ENCODE measurements at regions not wholly inside any gene's neighbourhood (a gene's known extent, or its start where the extent isn't known, plus 50 kb on each side); places are given as distances from the start of the nearest gene placed in this dataset.

- Histone ChIP-seq H3K27me3 (no peaks in the 10 kb centered on the region), H3K4me3 (no peak overlapping the region), H3K9me3 (peaks cover 0 to 3% (median 0%) of the 10 kb centered on the region in 11 donors), H3K4me1 (no peaks in the 10 kb centered on the region), H3K36me3 (no peaks in the 10 kb centered on the region), H3K27ac (no peak overlapping the region)
- ATAC-seq (no peak), DNase-seq (no peak)
- WGBS, 2 donors: 60 to 64% methylated on average over 8 of the region's 8 CpGs
- intact Hi-C loops (cut with DNase I): no loop called here
- no peak for TF ChIP-seq CTCF (IDR thresholded peaks at IDR 0.05)
These were observed 945.9 kb downstream of the GRID1 start for GRCh38 chr10:85420501-85421191.

GRCh38 chr10:85421421-85421820 lies 945.2 kb downstream of the GRID1 start:
- no peaks in the 10 kb centered on the region for H3K36me3 ChIP-seq
- TF ChIP-seq CTCF (IDR thresholded peaks at IDR 0.05): no peak
- intact Hi-C loops (cut with DNase I): no loop called here
- WGBS, 2 donors: 83 to 94% methylated on average over 9 of the region's 9 CpGs
- H3K9me3 ChIP-seq: peaks cover 0 to under 1% (median 0%) of the 10 kb centered on the region in 11 donors
- ATAC-seq (no peak), DNase-seq (no peak)
- H3K4me1 ChIP-seq: no peaks in the 10 kb centered on the region
- H3K27me3 ChIP-seq: no peaks in the 10 kb centered on the region
- no peak overlapping the region for H3K4me3 ChIP-seq
- no peak overlapping the region for H3K27ac ChIP-seq

GRCh38 chr10:85429126-85429525 lies 937.5 kb downstream of the GRID1 start:
- intact Hi-C loops (cut with DNase I): no loop called here
- H3K27me3 ChIP-seq: no peaks in the 10 kb centered on the region
- no peaks in the 10 kb centered on the region for H3K36me3 ChIP-seq
- no peak for DNase-seq
- TF ChIP-seq CTCF (IDR thresholded peaks at IDR 0.05): no peak
- no peak overlapping the region for H3K27ac ChIP-seq
- H3K4me1 ChIP-seq: peaks cover 0 to 5% (median 0%) of the 10 kb centered on the region in 9 donors
- WGBS, 2 donors: 75 to 82% methylated on average over 3 of the region's 3 CpGs
- no peak for ATAC-seq
- no peaks in the 10 kb centered on the region for H3K9me3 ChIP-seq
- H3K4me3 ChIP-seq: no peak overlapping the region

- intact Hi-C loops (cut with DNase I): no loop called here
- Histone ChIP-seq H3K27me3 (no peaks in the 10 kb centered on the region), H3K4me3 (no peak overlapping the region), H3K36me3 (no peaks in the 10 kb centered on the region), H3K9me3 (no peaks in the 10 kb centered on the region), H3K27ac (no peak overlapping the region), H3K4me1 (peaks cover 0 to 5% (median 0%) of the 10 kb centered on the region in 9 donors)
- 61 to 77% methylated on average over 2 of the region's 2 CpGs for WGBS, 2 donors
- no peak for DNase-seq
- no peak for TF ChIP-seq CTCF (IDR thresholded peaks at IDR 0.05)
- ATAC-seq: peak in 1 of 8 donors; percentile 70
These were observed 935.6 kb downstream of the GRID1 start for GRCh38 chr10:85430991-85431390.
